H9 (cell line): ENCODE measurements at regions not wholly inside any gene's neighbourhood (a gene's known extent, or its start where the extent isn't known, plus 50 kb on each side); places are given as distances from the start of the nearest gene placed in this dataset.

ENCODE experiments used
- DNase-seq: peaks from one replicate; pipeline ENCODE4 v3.0.0-alpha.2; 2017
- H2AFZ ChIP-seq: one replicate; pipeline ENCODE4 v1.6.1; 2013; ENCODE audit warnings: mild to moderate bottlenecking, low read length, control low read depth, moderate library complexity
- H2AK5ac ChIP-seq: 2 replicates; pipeline ENCODE4 v1.6.1; 2013; ENCODE audit warnings: low read length, control low read depth, mixed read lengths; ENCODE audit not compliant: insufficient read length
- H2BK120ac ChIP-seq: one replicate; pipeline ENCODE4 v1.6.1; 2013; ENCODE audit warnings: low read depth, mild to moderate bottlenecking, low read length, control low read depth, inconsistent platforms; ENCODE audit not compliant: poor library complexity, severe bottlenecking
- H2BK12ac ChIP-seq: 2 replicates; pipeline ENCODE4 v1.6.1; 2013; ENCODE audit warnings: low read length, control low read depth, mixed read lengths, low read depth; ENCODE audit not compliant: insufficient read length
- H2BK15ac ChIP-seq: 2 replicates; pipeline ENCODE4 v1.6.1; 2013; ENCODE audit warnings: low read depth, low read length, control low read depth
- H2BK20ac ChIP-seq: one replicate; pipeline ENCODE4 v1.6.1; 2013; ENCODE audit warnings: low read depth, mild to moderate bottlenecking, low read length, control low read depth, inconsistent platforms; ENCODE audit not compliant: poor library complexity, severe bottlenecking
- H2BK5ac ChIP-seq: 2 replicates; pipeline ENCODE4 v1.6.1; 2013; ENCODE audit warnings: low read length, control low read depth, mixed read lengths; ENCODE audit not compliant: insufficient read length
- H3K14ac ChIP-seq: 2 replicates; pipeline ENCODE4 v1.6.1; 2013; ENCODE audit warnings: low read length, control low read depth; ENCODE audit not compliant: insufficient read depth
- H3K18ac ChIP-seq: 2 replicates; pipeline ENCODE4 v1.6.1; 2013; ENCODE audit warnings: low read depth, mild to moderate bottlenecking, mixed read lengths, low read length, control low read depth; ENCODE audit not compliant: insufficient read length
- H3K23ac ChIP-seq: 2 replicates; pipeline ENCODE4 v1.6.1; 2013; ENCODE audit warnings: low read length, control low read depth, mixed read lengths, low read depth; ENCODE audit not compliant: insufficient read length
- H3K23me2 ChIP-seq: 2 replicates; pipeline ENCODE4 v1.6.1; 2013; ENCODE audit warnings: low read depth, mild to moderate bottlenecking, mixed read lengths, low read length, control low read depth; ENCODE audit not compliant: insufficient read length, poor library complexity, severe bottlenecking
- H3K27ac ChIP-seq: 2 replicates; pipeline ENCODE4 v1.5.1; 2013; ENCODE audit warnings: low read length, control low read depth, mixed read lengths, low read depth; ENCODE audit not compliant: insufficient read length
- H3K27me3 ChIP-seq: 2 replicates; pipeline ENCODE4 v1.6.1; 2013; ENCODE audit warnings: low read length, control low read depth, inconsistent platforms; ENCODE audit not compliant: insufficient read depth
- H3K4ac ChIP-seq: 2 replicates; pipeline ENCODE4 v1.6.1; 2013; ENCODE audit warnings: low read depth, mild to moderate bottlenecking, control low read depth, inconsistent platforms, low read length, moderate library complexity
- H3K4me1 ChIP-seq: 2 replicates; pipeline ENCODE4 v1.6.1; 2013; ENCODE audit warnings: low read length, control low read depth, inconsistent platforms; ENCODE audit not compliant: insufficient read depth
- H3K4me2 ChIP-seq: 2 replicates; pipeline ENCODE4 v1.6.1; 2013; ENCODE audit warnings: low read length, control low read depth, mixed read lengths; ENCODE audit not compliant: insufficient read length, insufficient read depth
- H3K56ac ChIP-seq: 2 replicates; pipeline ENCODE4 v1.6.1; 2013; ENCODE audit warnings: low read depth, mild to moderate bottlenecking, mixed read lengths, low read length, control low read depth; ENCODE audit not compliant: insufficient read length
- H3K79me1 ChIP-seq: 2 replicates; pipeline ENCODE4 v1.6.1; 2013; ENCODE audit warnings: low read depth, mild to moderate bottlenecking, moderate library complexity, low read length, control low read depth, inconsistent platforms; ENCODE audit not compliant: insufficient read depth, poor library complexity, severe bottlenecking
- H3K79me2 ChIP-seq: 2 replicates; pipeline ENCODE4 v1.6.1; 2013; ENCODE audit warnings: low read length, control low read depth, inconsistent platforms; ENCODE audit not compliant: insufficient read depth
- H3K9ac ChIP-seq: 2 replicates; pipeline ENCODE4 v1.6.1; 2013; ENCODE audit warnings: low read length, control low read depth, mixed read lengths; ENCODE audit not compliant: insufficient read length; ENCODE audit errors: extremely low read depth
- H3K9me3 ChIP-seq: one replicate; pipeline ENCODE4 v1.6.1; 2013; ENCODE audit warnings: low read depth, low read length, inconsistent platforms; ENCODE audit not compliant: control insufficient read depth
- H3T11ph ChIP-seq: one replicate; pipeline ENCODE4 v1.6.1; 2013; ENCODE audit warnings: mild to moderate bottlenecking, low read length, control low read depth, inconsistent platforms
- H4K20me1 ChIP-seq: one replicate; pipeline ENCODE4 v1.6.1; 2013; ENCODE audit not compliant: control insufficient read depth, insufficient read length, insufficient read depth
- H4K5ac ChIP-seq: 2 replicates; pipeline ENCODE4 v1.6.1; 2013; ENCODE audit warnings: low read depth, mild to moderate bottlenecking, mixed read lengths, low read length, control low read depth; ENCODE audit not compliant: insufficient read length
- H4K8ac ChIP-seq: replicated peaks from 2 replicates; pipeline ENCODE4 v1.6.1; 2013; ENCODE audit warnings: low read length, control low read depth, mixed read lengths, low read depth; ENCODE audit not compliant: insufficient read length
- H4K91ac ChIP-seq: 2 replicates; pipeline ENCODE4 v1.6.1; 2013; ENCODE audit warnings: low read depth, mild to moderate bottlenecking, moderate library complexity, mixed read lengths, low read length, control low read depth; ENCODE audit not compliant: insufficient read length
- H3K27ac Mint-ChIP-seq, 3 experiments: 2 replicates in 2 of 3; 3 replicates in 1 of 3; pipeline ENCODE4 v1.8.0; 2020 to 2021; ENCODE audit warnings: mixed read lengths in 3 of 3, mild to moderate bottlenecking in 1 of 3, moderate library complexity in 1 of 3
- H3K27me3 Mint-ChIP-seq: 2 replicates; pipeline ENCODE4 v1.8.0; 2021; ENCODE audit warnings: low read depth, mild to moderate bottlenecking, moderate library complexity, mixed read lengths
- H3K36me3 Mint-ChIP-seq, 3 experiments: 2 replicates in 2 of 3; 3 replicates in 1 of 3; pipeline ENCODE4 v1.8.0; 2020 to 2021; ENCODE audit warnings: low read depth in 3 of 3, mixed read lengths in 3 of 3; ENCODE audit not compliant: insufficient read depth in 1 of 3
- H3K4me1 Mint-ChIP-seq, 2 experiments: 2 replicates each; pipeline ENCODE4 v1.8.0; 2020; ENCODE audit warnings: mixed read lengths in 2 of 2
- H3K4me3 Mint-ChIP-seq, 2 experiments: 2 replicates in 1 of 2; 3 replicates in 1 of 2; pipeline ENCODE4 v1.8.0; 2020 to 2021; ENCODE audit warnings: mild to moderate bottlenecking in 2 of 2, mixed read lengths in 2 of 2, moderate library complexity in 1 of 2
- H3K9me3 Mint-ChIP-seq, 2 experiments: 2 replicates in 1 of 2; 3 replicates in 1 of 2; pipeline ENCODE4 v1.8.0; 2020; ENCODE audit warnings: mild to moderate bottlenecking in 2 of 2, mixed read lengths in 2 of 2, moderate library complexity in 1 of 2
- CTCF ChIP-seq: fragments of 200-600 bp; sonication (generic); conservative IDR thresholded peaks from 3 replicates; pipeline ENCODE4 v1.8.0; 2021; ENCODE audit warnings: antibody characterized with exemption, mild to moderate bottlenecking
- WGBS: extraction: QIAGEN DNeasy Blood & Tissue Kit; methylation state at CpG from one replicate; pipeline ENCODE4 v1.1.7; 2013; ENCODE audit warnings: missing lambda C conversion rate, low lambda C conversion rate, mixed read lengths; ENCODE audit not compliant: insufficient read length; ENCODE audit errors: extremely low coverage; 5-methylcytosine and 5-hydroxymethylcytosine counted together

- Histone ChIP-seq H3K14ac (no peak overlapping the region), H3K27me3 (no peaks in the 10 kb centered on the region), H2BK20ac (no peak overlapping the region), H3K9ac (no peak overlapping the region), H3K9me3 (no peaks in the 10 kb centered on the region), H3K23ac (no peak overlapping the region), H3K79me1 (no peaks in the 10 kb centered on the region), H2BK120ac (no peak overlapping the region), H2BK12ac (no peak overlapping the region), H4K8ac (no peak overlapping the region), H2AK5ac (no peak overlapping the region), H3K4me1 (no peaks in the 10 kb centered on the region), H3K23me2 (no peaks in the 10 kb centered on the region), H3K4ac (no peak overlapping the region), H3T11ph (no peak overlapping the region), H4K20me1 (no peaks in the 10 kb centered on the region), H4K5ac (no peak overlapping the region), H3K18ac (no peak overlapping the region), H3K4me2 (no peak overlapping the region), H2BK15ac (no peak overlapping the region), H3K79me2 (no peaks in the 10 kb centered on the region), H2BK5ac (no peak overlapping the region), H3K56ac (no peak overlapping the region), H2AFZ (no peak overlapping the region), H3K27ac (no peak overlapping the region), H4K91ac (no peak overlapping the region)
- peaks cover 4 to 5% of the 10 kb centered on the region in 2 experiments; a peak in 3 of 4 replicates for H3K4me1 Mint-ChIP-seq
- no peak overlapping the region for H3K27ac Mint-ChIP-seq
- no peaks in the 10 kb centered on the region for H3K36me3 Mint-ChIP-seq
- no peaks in the 10 kb centered on the region; the same call in none of the 2 replicates for H3K27me3 Mint-ChIP-seq
- no peak overlapping the region for H3K4me3 Mint-ChIP-seq
- H3K9me3 Mint-ChIP-seq: 0 out of 5 replicates have a peak, but pooled peaks cover 0 to 3% of the 10 kb centered on the region in 2 experiments
- TF ChIP-seq CTCF: peak; percentile 25; the same call in 2 of the 3 replicates
- WGBS: no CpG with 5 or more reads among the region's 8 CpGs
- no peak for DNase-seq
Observed at GRCh38 chr2:128979182-128979581, 660.5 kb upstream of the HS6ST1 start.
